ENCODE measurements at regions not wholly inside any gene's neighbourhood (a gene's known extent, or its start where the extent isn't known, plus 50 kb on each side); places are given as distances from the start of the nearest gene placed in this dataset.

DNA sequence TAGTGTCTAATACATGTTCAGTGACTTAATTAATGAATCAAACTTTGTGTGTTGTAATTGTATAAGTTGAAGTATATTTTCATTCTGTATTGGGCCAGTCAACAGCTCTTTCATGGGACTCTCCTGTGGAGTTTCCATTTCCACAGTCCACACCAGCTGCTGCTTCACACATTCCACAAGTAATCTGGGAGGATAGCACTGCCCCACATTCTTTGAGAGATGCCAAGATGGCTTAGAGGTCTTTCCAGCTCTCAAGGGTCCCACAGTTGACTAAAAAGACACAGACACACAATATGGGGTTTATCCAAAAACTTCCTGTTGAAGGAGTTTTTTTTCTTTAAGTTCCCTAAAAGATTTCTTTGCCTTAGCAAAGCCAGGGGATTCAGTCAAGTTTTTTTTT, 408.3 kb downstream of the AACS start:
- TF ChIP-seq, protein P1, sequence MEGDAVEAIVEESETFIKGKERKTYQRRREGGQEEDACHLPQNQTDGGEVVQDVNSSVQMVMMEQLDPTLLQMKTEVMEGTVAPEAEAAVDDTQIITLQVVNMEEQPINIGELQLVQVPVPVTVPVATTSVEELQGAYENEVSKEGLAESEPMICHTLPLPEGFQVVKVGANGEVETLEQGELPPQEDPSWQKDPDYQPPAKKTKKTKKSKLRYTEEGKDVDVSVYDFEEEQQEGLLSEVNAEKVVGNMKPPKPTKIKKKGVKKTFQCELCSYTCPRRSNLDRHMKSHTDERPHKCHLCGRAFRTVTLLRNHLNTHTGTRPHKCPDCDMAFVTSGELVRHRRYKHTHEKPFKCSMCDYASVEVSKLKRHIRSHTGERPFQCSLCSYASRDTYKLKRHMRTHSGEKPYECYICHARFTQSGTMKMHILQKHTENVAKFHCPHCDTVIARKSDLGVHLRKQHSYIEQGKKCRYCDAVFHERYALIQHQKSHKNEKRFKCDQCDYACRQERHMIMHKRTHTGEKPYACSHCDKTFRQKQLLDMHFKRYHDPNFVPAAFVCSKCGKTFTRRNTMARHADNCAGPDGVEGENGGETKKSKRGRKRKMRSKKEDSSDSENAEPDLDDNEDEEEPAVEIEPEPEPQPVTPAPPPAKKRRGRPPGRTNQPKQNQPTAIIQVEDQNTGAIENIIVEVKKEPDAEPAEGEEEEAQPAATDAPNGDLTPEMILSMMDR (IDR thresholded peaks at IDR 0.05; ENCODE audit: insufficient read depth, low read length, poor library complexity, severe bottlenecking) = no peak

DNA sequence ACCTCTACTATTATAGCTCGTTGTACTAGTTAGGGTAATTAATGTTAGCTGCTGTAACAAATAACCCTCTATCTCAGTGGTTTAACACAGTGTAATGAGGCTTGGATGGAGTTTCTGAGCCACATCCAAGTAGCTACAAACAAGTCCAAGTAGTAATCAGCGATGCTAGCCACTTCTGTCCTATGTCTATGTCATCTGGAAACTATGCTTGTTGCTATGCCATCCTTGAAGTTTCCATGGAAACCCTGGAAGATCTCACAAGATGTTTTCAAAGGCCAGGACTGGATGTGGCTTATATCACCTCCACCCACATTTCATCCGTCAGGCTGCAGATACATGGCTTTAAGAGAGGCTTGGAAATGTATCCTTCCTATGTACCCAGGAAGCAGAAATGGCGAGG, 422.1 kb downstream of the AACS start:
- Histone ChIP-seq H3K27me3 (replicated peaks; ENCODE audit: control insufficient read depth, insufficient read depth, low read length) (0 out of 2 replicates have a peak, but pooled peaks cover 1% of the 10 kb centered on the region), H3K4me3 (replicated peaks; ENCODE audit: low read depth, low read length) (no peak overlapping the region), H3K36me3 (ENCODE audit: control insufficient read depth, insufficient read depth, low read length) (no peaks in the 10 kb centered on the region)
- no peak for DNase-seq (ENCODE audit: extremely low read depth, insufficient read length)
- TF ChIP-seq, protein P1 (IDR thresholded peaks at IDR 0.05; ENCODE audit: insufficient read depth, low read length, poor library complexity, severe bottlenecking) = no peak

More for the DNA sequence above, 408.3 kb downstream of the AACS start:
- no peaks in the 10 kb centered on the region for H3K36me3 ChIP-seq (ENCODE audit: control insufficient read depth, insufficient read depth, low read length)
- no peak for DNase-seq (ENCODE audit: extremely low read depth, insufficient read length)
- no peak overlapping the region for H3K4me3 ChIP-seq (replicated peaks; ENCODE audit: low read depth, low read length)
- no peaks in the 10 kb centered on the region for H3K27me3 ChIP-seq (replicated peaks; ENCODE audit: control insufficient read depth, insufficient read depth, low read length)

DNA sequence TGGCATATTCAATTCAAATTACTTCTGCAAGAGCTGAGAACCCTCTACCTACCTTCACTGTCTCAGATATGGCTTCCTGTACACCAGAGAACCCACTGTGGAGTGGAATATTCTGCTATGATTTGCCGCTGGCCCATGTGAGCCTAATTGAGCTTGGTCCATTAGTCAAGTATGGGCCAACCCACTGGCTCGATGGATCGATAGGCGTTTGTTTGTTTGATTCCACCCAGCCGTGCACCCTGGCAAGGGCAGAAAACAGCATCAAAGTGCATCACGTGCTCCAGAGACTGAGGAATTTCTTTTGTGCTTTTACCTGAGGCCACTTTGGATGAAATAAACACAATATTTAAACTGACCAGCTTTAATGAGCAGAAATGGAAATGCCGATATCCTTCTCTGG, 426.3 kb downstream of the AACS start:
- TF ChIP-seq, protein P1 (IDR thresholded peaks at IDR 0.05; ENCODE audit: insufficient read depth, low read length, poor library complexity, severe bottlenecking) = no peak
- no peak overlapping the region for H3K4me3 ChIP-seq (replicated peaks; ENCODE audit: low read depth, low read length)
- 0 out of 2 replicates have a peak, but pooled peaks cover 1% of the 10 kb centered on the region for H3K27me3 ChIP-seq (replicated peaks; ENCODE audit: control insufficient read depth, insufficient read depth, low read length)
- no peak for DNase-seq (ENCODE audit: extremely low read depth, insufficient read length)
- H3K36me3 ChIP-seq (ENCODE audit: control insufficient read depth, insufficient read depth, low read length) = no peaks in the 10 kb centered on the region

DNA sequence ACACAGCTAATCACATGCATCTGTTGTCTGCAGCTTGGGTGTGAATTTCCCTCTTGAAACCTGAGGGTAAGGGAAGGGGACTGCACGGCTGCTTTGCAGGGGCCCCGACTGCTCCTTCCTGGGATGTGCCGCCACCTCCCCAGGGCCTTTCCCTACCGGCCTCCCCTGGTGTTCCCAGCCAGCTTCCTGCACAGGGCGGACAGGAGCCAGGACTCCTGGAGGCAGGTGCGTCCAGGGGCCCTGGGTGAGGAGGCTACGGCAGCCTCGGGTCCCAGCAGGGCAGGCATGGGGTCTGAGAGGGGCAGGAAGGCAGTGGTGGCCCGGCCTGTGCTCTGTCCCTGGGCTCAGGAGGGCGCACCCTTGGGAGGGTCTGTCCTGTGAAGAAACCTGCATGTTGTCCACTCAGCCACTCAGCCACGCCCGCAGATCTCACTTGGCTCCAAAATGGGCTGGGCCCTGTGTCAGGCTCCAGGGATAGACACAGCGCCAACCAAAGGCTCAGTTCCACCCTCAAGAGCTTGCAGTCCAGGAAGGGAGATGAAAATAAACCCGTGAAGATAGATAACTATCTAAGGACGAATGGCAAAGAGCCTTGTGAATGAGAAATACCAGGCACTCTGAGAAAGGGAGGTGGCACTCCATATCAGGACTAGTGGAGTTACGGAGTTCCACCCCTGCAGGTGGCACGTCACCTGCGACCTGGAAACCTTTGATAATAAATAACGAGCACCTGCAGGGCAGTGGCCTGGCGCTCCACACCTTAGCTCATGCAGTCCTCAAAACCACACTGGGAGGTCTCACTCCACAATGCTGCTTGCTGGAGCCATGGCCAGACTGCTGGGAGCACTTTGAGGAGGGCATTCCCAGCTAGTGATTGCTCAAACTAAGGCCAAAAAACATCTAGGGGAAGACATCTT, 427.4 kb downstream of the AACS start:
- TF ChIP-seq, protein P1 (IDR thresholded peaks at IDR 0.05; ENCODE audit: insufficient read depth, low read length, poor library complexity, severe bottlenecking) = no peak
- no peaks in the 10 kb centered on the region for H3K36me3 ChIP-seq (ENCODE audit: control insufficient read depth, insufficient read depth, low read length)
- H3K27me3 ChIP-seq (replicated peaks; ENCODE audit: control insufficient read depth, insufficient read depth, low read length) = no peaks in the 10 kb centered on the region
- H3K4me3 ChIP-seq (replicated peaks; ENCODE audit: low read depth, low read length) = no peak overlapping the region
- DNase-seq (ENCODE audit: extremely low read depth, insufficient read length) = no peak

DNA sequence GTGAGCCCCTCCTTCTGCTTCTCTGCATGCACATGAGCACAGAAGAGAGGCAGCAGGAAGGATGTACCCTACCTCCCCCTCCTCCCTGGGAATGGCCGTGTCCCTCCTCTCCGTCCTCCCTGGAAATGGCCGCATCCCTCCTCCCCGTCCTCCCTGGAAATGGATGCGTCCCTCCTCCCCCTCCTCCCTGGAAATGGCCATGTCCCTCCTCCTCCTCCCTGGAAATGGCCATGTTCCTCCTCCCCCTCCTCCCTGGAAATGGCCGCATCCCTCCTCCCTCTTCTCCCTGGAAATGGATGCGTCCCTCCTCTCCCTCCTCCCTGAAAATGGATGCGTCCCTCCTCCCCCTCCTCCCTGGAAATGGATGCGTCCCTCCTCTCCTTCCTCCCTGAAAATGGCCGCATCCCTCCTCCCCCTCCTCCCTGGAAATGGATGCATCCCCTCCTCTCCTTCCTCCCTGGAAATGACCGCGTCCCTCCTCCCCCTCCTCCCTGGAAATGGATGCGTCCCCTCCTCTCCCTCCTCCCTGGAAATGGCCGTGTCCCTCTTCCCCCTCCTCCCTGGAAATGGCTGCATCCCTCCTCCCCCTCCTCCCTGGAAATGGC, 428.6 kb downstream of the AACS start:
- Histone ChIP-seq H3K4me3 (replicated peaks; ENCODE audit: low read depth, low read length) (no peak overlapping the region), H3K27me3 (replicated peaks; ENCODE audit: control insufficient read depth, insufficient read depth, low read length) (no peaks in the 10 kb centered on the region), H3K36me3 (ENCODE audit: control insufficient read depth, insufficient read depth, low read length) (no peaks in the 10 kb centered on the region)
- TF ChIP-seq, protein P1 (IDR thresholded peaks at IDR 0.05; ENCODE audit: insufficient read depth, low read length, poor library complexity, severe bottlenecking) = no peak
- no peak for DNase-seq (ENCODE audit: extremely low read depth, insufficient read length)

Data from GM06990 (cell line).